DOHH2 (cell line): ENCODE measurements at regions not wholly inside any gene's neighbourhood (a gene's known extent, or its start where the extent isn't known, plus 50 kb on each side); places are given as distances from the start of the nearest gene placed in this dataset.
A peak's percentile ranks its signal among the peaks of the same experiment; 100 is the strongest.

Source experiments
- H3F3A ChIP-seq: fragments of 200-600 bp; sonication (generic), shearing (Covaris generic); 2 replicates; pipeline ENCODE4 v1.6.0; 2016; ENCODE audit warnings: antibody characterized with exemption, mild to moderate bottlenecking; ENCODE audit not compliant: control insufficient read depth, insufficient read depth
- H3K27ac ChIP-seq: fragments of 200-600 bp; sonication (generic); 2 replicates; pipeline ENCODE4 v1.5.1; 2014; ENCODE audit warnings: low read depth, mild to moderate bottlenecking, low read length, moderate library complexity
- H3K27me3 ChIP-seq: fragments of 200-600 bp; sonication (generic); 2 replicates; pipeline ENCODE4 v1.6.1; 2014; ENCODE audit warnings: mild to moderate bottlenecking, low read length, mixed read lengths; ENCODE audit not compliant: control insufficient read depth
- H3K36me3 ChIP-seq: fragments of 200-600 bp; sonication (generic); 2 replicates; pipeline ENCODE4 v1.6.1; 2014; ENCODE audit warnings: mild to moderate bottlenecking, low read length, moderate library complexity, mixed read lengths; ENCODE audit not compliant: control insufficient read depth
- H3K4me1 ChIP-seq: fragments of 200-600 bp; sonication (generic); 2 replicates; pipeline ENCODE4 v1.6.1; 2014; ENCODE audit warnings: mild to moderate bottlenecking, low read length, mixed read lengths; ENCODE audit not compliant: control insufficient read depth
- H3K4me2 ChIP-seq: fragments of 200-600 bp; sonication (generic); 2 replicates; pipeline ENCODE4 v1.6.0; 2014; ENCODE audit warnings: mild to moderate bottlenecking, low read length, moderate library complexity
- H3K4me3 ChIP-seq: fragments of 200-600 bp; sonication (generic); 2 replicates; pipeline ENCODE4 v1.5.1; 2014; ENCODE audit warnings: mild to moderate bottlenecking, low read length, mixed read lengths
- H3K79me2 ChIP-seq: fragments of 200-600 bp; sonication (generic); 2 replicates; pipeline ENCODE4 v1.6.1; 2014; ENCODE audit warnings: mild to moderate bottlenecking, low read length, mixed read lengths; ENCODE audit not compliant: control insufficient read depth
- H3K9me2 ChIP-seq: fragments of 200-600 bp; sonication (generic); replicated peaks from 2 replicates; pipeline ENCODE4 v1.6.1; 2014; ENCODE audit warnings: mild to moderate bottlenecking, low read length, mixed read lengths; ENCODE audit not compliant: control insufficient read depth
- H3K9me3 ChIP-seq: fragments of 200-600 bp; sonication (generic); 2 replicates; pipeline ENCODE4 v1.6.1; 2014; ENCODE audit warnings: antibody characterized with exemption, low read length, mixed read lengths; ENCODE audit not compliant: control insufficient read depth, insufficient read depth
- H4K20me1 ChIP-seq: fragments of 200-600 bp; sonication (generic); 2 replicates; pipeline ENCODE4 v1.6.0; 2014; ENCODE audit warnings: low read depth, mild to moderate bottlenecking, antibody characterized with exemption, low read length, moderate library complexity; ENCODE audit not compliant: control insufficient read depth, insufficient read depth
- CTCF ChIP-seq: fragments of 200-600 bp; sonication (generic); IDR thresholded peaks from one replicate; pipeline ENCODE4 v1.5.1; 2014; ENCODE audit warnings: antibody characterized with exemption, mild to moderate bottlenecking, low read depth, low read length; ENCODE audit not compliant: poor library complexity, severe bottlenecking
- EZH2phosphoT487 ChIP-seq: fragments of 200-600 bp; sonication (generic); IDR thresholded peaks from 2 replicates; pipeline ENCODE4 v1.6.1; 2017; ENCODE audit warnings: borderline replicate concordance, mild to moderate bottlenecking, antibody characterized with exemption, low read length, moderate library complexity, mixed read lengths

DNA sequence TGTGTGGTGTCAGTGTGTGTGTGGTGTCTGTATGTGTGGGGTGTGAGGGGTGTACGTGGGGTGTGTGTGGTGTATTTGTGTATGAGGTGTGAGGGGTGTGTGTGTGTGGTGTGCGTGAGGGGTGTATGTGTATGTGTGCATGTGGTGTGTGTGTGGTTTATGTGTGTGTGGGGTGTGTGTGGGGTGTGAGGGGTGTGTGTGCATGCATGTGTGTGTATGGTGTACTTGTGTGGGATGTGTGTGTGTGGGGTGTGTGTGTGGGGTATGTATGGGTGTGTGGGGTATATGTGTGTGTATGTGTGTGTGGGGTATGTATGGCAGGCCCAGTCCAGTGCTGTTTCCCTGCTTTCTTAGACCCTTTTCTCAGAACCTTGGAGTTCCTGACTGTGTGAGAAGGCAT is 83.3 kb downstream of the PTTG1 start:
- Histone ChIP-seq H3K9me2 (no peaks in the 10 kb centered on the region), H3K36me3 (no peaks in the 10 kb centered on the region), H3K27ac (no peak overlapping the region), H3K4me2 (no peak overlapping the region), H3K79me2 (no peaks in the 10 kb centered on the region), H3K27me3 (no peaks in the 10 kb centered on the region), H4K20me1 (no peaks in the 10 kb centered on the region), H3K4me1 (peaks cover 47% of the 10 kb centered on the region), H3K9me3 (no peaks in the 10 kb centered on the region), H3K4me3 (no peak overlapping the region), H3F3A (0 out of 2 replicates have a peak, but pooled peaks cover 3% of the 10 kb centered on the region)
- TF ChIP-seq EZH2phosphoT487 (no peak), CTCF (no peak)

DNA sequence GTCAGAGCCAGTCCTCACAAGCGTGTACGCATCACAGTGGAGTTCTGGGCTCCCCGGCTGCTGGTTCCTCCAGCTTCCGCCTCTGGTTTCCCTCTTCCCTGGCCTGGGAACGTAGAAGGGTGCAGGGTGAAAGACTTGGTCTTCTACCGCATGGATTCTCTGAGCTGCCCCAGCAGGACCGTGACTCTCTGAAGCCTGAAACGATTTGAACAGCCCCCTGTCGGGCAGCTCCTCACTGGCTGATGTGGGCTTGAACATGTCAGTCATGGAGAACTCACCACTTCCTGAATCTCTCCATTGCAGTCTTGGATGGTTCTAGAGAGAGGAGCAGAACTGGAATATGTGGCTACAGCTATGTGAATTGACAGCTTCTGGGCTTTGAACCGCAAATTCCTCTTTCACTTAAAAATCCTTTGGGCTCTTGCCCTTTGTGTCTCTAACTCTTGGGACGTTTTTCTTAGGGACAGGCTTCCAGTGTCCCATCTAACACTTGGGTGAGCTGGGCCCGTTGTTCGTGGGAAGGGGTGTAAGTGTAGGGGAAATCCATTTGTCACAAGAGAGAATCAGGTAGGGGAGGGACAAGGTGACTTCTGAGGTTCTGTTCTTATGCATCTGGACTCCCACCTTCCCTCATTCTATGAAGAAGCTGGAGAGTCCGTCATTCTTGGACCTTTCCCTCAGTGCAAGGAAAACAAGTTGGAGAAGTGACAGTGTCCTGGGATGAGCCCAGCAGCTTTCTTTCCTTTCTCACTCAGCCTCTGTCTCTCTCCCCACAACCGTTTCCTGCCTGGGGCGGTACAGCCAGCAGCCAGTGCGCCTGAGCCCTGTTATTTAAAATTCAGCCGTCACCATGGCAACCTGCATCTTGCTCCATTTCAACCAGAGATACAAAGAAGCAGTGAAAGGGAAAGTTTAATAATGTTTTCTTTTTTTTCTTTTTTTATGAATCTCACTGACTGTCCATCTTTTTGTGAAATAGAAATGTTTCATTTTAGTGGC is 84.7 kb downstream of the PTTG1 start:
- H3K4me1 ChIP-seq: peaks cover 33% of the 10 kb centered on the region
- H3K4me3 ChIP-seq: no peak overlapping the region
- H4K20me1 ChIP-seq: no peaks in the 10 kb centered on the region
- H3F3A ChIP-seq: 0 out of 2 replicates have a peak, but pooled peaks cover 3% of the 10 kb centered on the region
- no peaks in the 10 kb centered on the region for H3K36me3 ChIP-seq
- H3K79me2 ChIP-seq: no peaks in the 10 kb centered on the region
- H3K27ac ChIP-seq: no peak overlapping the region
- no peaks in the 10 kb centered on the region for H3K9me2 ChIP-seq
- no peak for TF ChIP-seq CTCF
- no peak for TF ChIP-seq EZH2phosphoT487
- 0 out of 2 replicates have a peak, but pooled peaks cover under 1% of the 10 kb centered on the region for H3K27me3 ChIP-seq
- H3K9me3 ChIP-seq: no peaks in the 10 kb centered on the region
- peak overlapping the region; percentile 46 for H3K4me2 ChIP-seq

- Histone ChIP-seq H3K4me2 (0 out of 2 replicates have a peak overlapping the region, but pooled peaks have one; percentile 46), H3K4me3 (no peak overlapping the region), H3K9me2 (no peaks in the 10 kb centered on the region), H3K4me1 (peaks cover 31% of the 10 kb centered on the region), H3K27me3 (peaks cover 7% of the 10 kb centered on the region; the same call in 1 of the 2 replicates), H3F3A (0 out of 2 replicates have a peak, but pooled peaks cover 3% of the 10 kb centered on the region), H4K20me1 (no peaks in the 10 kb centered on the region), H3K79me2 (no peaks in the 10 kb centered on the region), H3K9me3 (no peaks in the 10 kb centered on the region), H3K36me3 (no peaks in the 10 kb centered on the region), H3K27ac (no peak overlapping the region)
- no peak for TF ChIP-seq EZH2phosphoT487
- no peak for TF ChIP-seq CTCF
Observed at GRCh38 chr5:160507221-160507721, 85.6 kb downstream of the PTTG1 start.
